Activated T-cell treated with anti-CD3 and anti-CD28 coated beads, Interleukin-2, amount 50 U/mL, for 72 hours (primary cell): ENCODE measurements at regions not wholly inside any gene's neighbourhood (a gene's known extent, or its start where the extent isn't known, plus 50 kb on each side); places are given as distances from the start of the nearest gene placed in this dataset.

Source experiments
- ATAC-seq, 2 donors: fragments of 150-1000 bp; cut with Tn5 transposase; replicated peaks in 1 of 2; 2 replicates each; pipeline ENCODE4 v1.10.0; 2021; ENCODE audit warnings: moderate library complexity in 2 of 2, mild to moderate bottlenecking in 1 of 2
- DNase-seq, 2 donors: peaks; one replicate each; pipeline ENCODE4 v3.0.0; 2021 to 2022; ENCODE audit warnings: mixed read lengths in 1 of 2
- H3K27ac Mint-ChIP-seq: one replicate; pipeline ENCODE4 v1.8.0; 2022; ENCODE audit warnings: mild to moderate bottlenecking, moderate library complexity, mixed read lengths
- H3K27me3 Mint-ChIP-seq: one replicate; pipeline ENCODE4 v1.8.0; 2022; ENCODE audit warnings: low read depth, mixed read lengths
- H3K36me3 Mint-ChIP-seq, 2 donors: one replicate each; pipeline ENCODE4 v1.8.0; 2022; ENCODE audit warnings: mixed read lengths in 2 of 2, mild to moderate bottlenecking in 1 of 2; ENCODE audit not compliant: insufficient read depth in 2 of 2
- H3K4me1 Mint-ChIP-seq: one replicate; pipeline ENCODE4 v1.8.0; 2022; ENCODE audit warnings: low read depth, mixed read lengths
- H3K4me3 Mint-ChIP-seq, 2 donors: one replicate each; pipeline ENCODE4 v1.8.0; 2022; ENCODE audit warnings: mild to moderate bottlenecking in 2 of 2, mixed read lengths in 2 of 2, moderate library complexity in 2 of 2
- H3K9me3 Mint-ChIP-seq, 2 donors: one replicate each; pipeline ENCODE4 v1.8.0; 2022; ENCODE audit warnings: mixed read lengths in 2 of 2

GRCh38 chrX:34879886-34880285, 62.7 kb upstream of the FAM47B start:
- Mint-ChIP-seq H3K27ac (no peak overlapping the region), H3K27me3 (peaks cover 6% of the 10 kb centered on the region), H3K9me3 (peaks cover 0 to 2% of the 10 kb centered on the region in 2 donors), H3K36me3 (no peaks in the 10 kb centered on the region), H3K4me3 (no peak overlapping the region), H3K4me1 (no peaks in the 10 kb centered on the region)
- DNase-seq (no peak), ATAC-seq (no peak)

GRCh38 chrX:34880656-34881055, 61.9 kb upstream of the FAM47B start:
- Mint-ChIP-seq H3K27ac (no peak overlapping the region), H3K9me3 (peaks cover 0 to 2% of the 10 kb centered on the region in 2 donors), H3K27me3 (peaks cover under 1% of the 10 kb centered on the region), H3K4me3 (no peak overlapping the region), H3K36me3 (no peaks in the 10 kb centered on the region), H3K4me1 (no peaks in the 10 kb centered on the region)
- DNase-seq (no peak), ATAC-seq (no peak)

GRCh38 chrX:34881671-34882070, 60.9 kb upstream of the FAM47B start:
- H3K4me1 Mint-ChIP-seq, result no peaks in the 10 kb centered on the region
- no peak overlapping the region for H3K27ac Mint-ChIP-seq

GRCh38 chrX:34884817-34885216, 57.8 kb upstream of the FAM47B start:
- Mint-ChIP-seq H3K9me3 (peaks cover 0 to 2% of the 10 kb centered on the region in 2 donors), H3K4me1 (no peaks in the 10 kb centered on the region), H3K36me3 (no peaks in the 10 kb centered on the region), H3K27ac (no peak overlapping the region), H3K27me3 (no peaks in the 10 kb centered on the region), H3K4me3 (no peak overlapping the region)
- DNase-seq, result no peak
- no peak for ATAC-seq

More at GRCh38 chrX:34881671-34882070, 60.9 kb upstream of the FAM47B start:
- Mint-ChIP-seq H3K36me3 (no peaks in the 10 kb centered on the region), H3K4me3 (no peak overlapping the region), H3K27me3 (no peaks in the 10 kb centered on the region), H3K9me3 (peaks cover 0 to 2% of the 10 kb centered on the region in 2 donors)
- DNase-seq (no peak), ATAC-seq (no peak)

GRCh38 chrX:34886011-34886410, 56.6 kb upstream of the FAM47B start:
- Mint-ChIP-seq H3K36me3 (no peaks in the 10 kb centered on the region), H3K27ac (no peak overlapping the region), H3K9me3 (peaks cover 0 to 2% of the 10 kb centered on the region in 2 donors), H3K4me3 (no peak overlapping the region), H3K4me1 (no peaks in the 10 kb centered on the region), H3K27me3 (no peaks in the 10 kb centered on the region)
- ATAC-seq (no peak), DNase-seq (no peak)

GRCh38 chrX:34891391-34891790, 51.2 kb upstream of the FAM47B start:
- Mint-ChIP-seq H3K4me3 (no peak overlapping the region), H3K27ac (no peak overlapping the region), H3K27me3 (no peaks in the 10 kb centered on the region), H3K36me3 (no peaks in the 10 kb centered on the region), H3K4me1 (no peaks in the 10 kb centered on the region), H3K9me3 (no peaks in the 10 kb centered on the region)
- ATAC-seq (no peak), DNase-seq (no peak)
